SK-N-SH (cell line): ENCODE measurements at regions not wholly inside any gene's neighbourhood (a gene's known extent, or its start where the extent isn't known, plus 50 kb on each side); places are given as distances from the start of the nearest gene placed in this dataset.

Experiments
- CTCF ChIA-PET: fragments of 300-600, 350-600 bp; formaldehyde crosslinking; extraction: SDS; loops from one replicate; lab custom pipeline; 2021; lab: Yijun Ruan, JAX
- POLR2A ChIA-PET: fragments of 350-600 bp; sonication (Branson Sonifier 250); formaldehyde crosslinking; extraction: SDS; loops from one replicate; lab custom pipeline; 2020; ENCODE audit warnings: antibody characterized with exemption, inconsistent platforms; lab: Yijun Ruan, JAX
- DNase-seq: peaks from one replicate; pipeline ENCODE4 v3.0.0; 2012
- H2AFZ ChIP-seq: fragments of 200-600 bp; sonication (generic); 2 replicates; pipeline ENCODE4 v1.8.1; 2016; ENCODE audit warnings: antibody characterized with exemption, mild to moderate bottlenecking, low read depth
- H3F3A ChIP-seq: fragments of 200-600 bp; sonication (generic); replicated peaks from 2 replicates; pipeline ENCODE3; 2016; ENCODE audit warnings: antibody characterized with exemption, mild to moderate bottlenecking; ENCODE audit not compliant: insufficient read depth
- H3K27ac ChIP-seq, 2 experiments: fragments of 200-500 bp in 1 of 2; fragments of 200-600 bp in 1 of 2; sonication (Bioruptor generic) in 1 of 2; sonication (generic), shearing (Covaris generic) in 1 of 2; 2 replicates each; pipeline versions ENCODE4 v1.5.1 to v1.6.1; 2014 to 2016; ENCODE audit warnings: low read depth in 2 of 2, inconsistent platforms in 1 of 2, low read length in 1 of 2, mild to moderate bottlenecking in 1 of 2, mixed read lengths in 1 of 2
- H3K27me3 ChIP-seq: fragments of 200-600 bp; sonication (generic), shearing (Covaris generic); 2 replicates; pipeline ENCODE4 v1.6.1; 2016; ENCODE audit warnings: mixed run types; ENCODE audit not compliant: insufficient read depth
- H3K36me3 ChIP-seq, 2 experiments: fragments of 200-500 bp in 1 of 2; fragments of 200-600 bp in 1 of 2; sonication (Bioruptor generic) in 1 of 2; sonication (generic) in 1 of 2; replicated peaks in 1 of 2; 2 replicates each; pipeline versions ENCODE3 to v1.5.1; 2014 to 2016; ENCODE audit warnings: low read length in 1 of 2, mild to moderate bottlenecking in 1 of 2; ENCODE audit not compliant: insufficient read depth in 2 of 2, control insufficient read depth in 1 of 2
- H3K4me1 ChIP-seq, 2 experiments: fragments of 200-500 bp in 1 of 2; fragments of 200-600 bp in 1 of 2; sonication (Bioruptor generic) in 1 of 2; sonication (generic), shearing (Covaris generic) in 1 of 2; 2 replicates each; pipeline versions ENCODE4 v1.5.1 to v1.6.1; 2014 to 2016; ENCODE audit warnings: low read depth in 1 of 2, low read length in 1 of 2, mixed run types in 1 of 2; ENCODE audit not compliant: insufficient read depth in 2 of 2, control insufficient read depth in 1 of 2
- H3K4me2 ChIP-seq: fragments of 200-600 bp; sonication (generic), shearing (Covaris generic); 2 replicates; pipeline ENCODE4 v1.6.1; 2017; ENCODE audit warnings: mixed run types
- H3K4me3 ChIP-seq, 2 experiments: fragments of 200-500 bp in 1 of 2; fragments of 200-600 bp in 1 of 2; sonication (Bioruptor generic) in 1 of 2; sonication (generic), shearing (Covaris generic) in 1 of 2; 2 replicates each; pipeline versions ENCODE4 v1.5.1 to v1.8.1; 2014 to 2016; ENCODE audit warnings: low read depth in 2 of 2, inconsistent platforms in 1 of 2, low read length in 1 of 2, mild to moderate bottlenecking in 1 of 2, mixed read lengths in 1 of 2, moderate library complexity in 1 of 2
- H3K79me2 ChIP-seq: fragments of 200-600 bp; sonication (generic); 2 replicates; pipeline ENCODE4 v1.8.1; 2017; ENCODE audit warnings: mild to moderate bottlenecking; ENCODE audit not compliant: insufficient read depth
- H3K9ac ChIP-seq: fragments of 200-600 bp; sonication (generic); 2 replicates; pipeline ENCODE4 v1.6.1; 2017; ENCODE audit warnings: mixed run types
- H3K9me2 ChIP-seq: fragments of 200-600 bp; sonication (generic); 2 replicates; pipeline ENCODE4 v1.6.1; 2017; ENCODE audit warnings: mixed run types
- H3K9me3 ChIP-seq: fragments of 200-600 bp; sonication (generic); 2 replicates; pipeline ENCODE4 v1.6.1; 2017; ENCODE audit warnings: mixed run types, mild to moderate bottlenecking, moderate library complexity
- H4K20me1 ChIP-seq: fragments of 200-600 bp; sonication (generic); 2 replicates; pipeline ENCODE4 v1.6.1; 2017; ENCODE audit warnings: mild to moderate bottlenecking, mixed run types; ENCODE audit not compliant: insufficient read depth
- CHD2 ChIP-seq: fragments of 150-350 bp; IDR thresholded peaks from 2 replicates; pipeline ENCODE4 v1.6.1; 2018; ENCODE audit warnings: low read length; ENCODE audit not compliant: partially characterized antibody
- CTCF ChIP-seq: fragments of 200-600 bp; sonication (generic); IDR thresholded peaks from 2 replicates; pipeline ENCODE4 v1.6.1; 2017; ENCODE audit warnings: antibody characterized with exemption, mild to moderate bottlenecking, moderate library complexity
- ELF1 ChIP-seq: IDR thresholded peaks from 2 replicates; pipeline ENCODE4 v1.4.0; 2012
- EZH2phosphoT487 ChIP-seq: fragments of 200-600 bp; sonication (generic); IDR thresholded peaks from 2 replicates; pipeline ENCODE4 v1.6.1; 2017; ENCODE audit warnings: low read depth, mixed run types, mild to moderate bottlenecking, antibody characterized with exemption, moderate library complexity, borderline replicate concordance
- FOSL2 ChIP-seq: IDR thresholded peaks from 2 replicates; pipeline ENCODE4 v1.4.0; 2012; ENCODE audit warnings: low read depth, mild to moderate bottlenecking, moderate library complexity, borderline replicate concordance
- FOXM1 ChIP-seq: IDR thresholded peaks from 2 replicates; pipeline ENCODE4 v1.4.0; 2012; ENCODE audit warnings: low read depth, mild to moderate bottlenecking
- GABPA ChIP-seq: IDR thresholded peaks from 2 replicates; pipeline ENCODE4 v1.4.0; 2012; ENCODE audit warnings: low read depth, mild to moderate bottlenecking
- MAX ChIP-seq: IDR thresholded peaks from 2 replicates; pipeline ENCODE4 v1.4.0; 2012; ENCODE audit warnings: low read depth
- NFIC ChIP-seq: IDR thresholded peaks from 2 replicates; pipeline ENCODE4 v1.4.0; 2012; ENCODE audit warnings: borderline replicate concordance
- NRF1 ChIP-seq: IDR thresholded peaks from 2 replicates; pipeline ENCODE4 v1.6.1; 2012; ENCODE audit warnings: low read depth, mild to moderate bottlenecking, low read length
- POLR2AphosphoS5 ChIP-seq: IDR thresholded peaks from 2 replicates; pipeline ENCODE4 v1.6.1; 2012; ENCODE audit warnings: low read depth, low read length
- RAD21 ChIP-seq: IDR thresholded peaks from 2 replicates; pipeline ENCODE4 v1.6.1; 2012; ENCODE audit warnings: mild to moderate bottlenecking, low read length
- RCOR1 ChIP-seq: fragments of 150-350 bp; IDR thresholded peaks from 2 replicates; pipeline ENCODE4 v1.6.1; 2017; ENCODE audit warnings: antibody characterized with exemption, low read length
- TAF1 ChIP-seq: IDR thresholded peaks from 2 replicates; pipeline ENCODE4 v1.6.1; 2012; ENCODE audit warnings: low read depth, mild to moderate bottlenecking, low read length, moderate library complexity, borderline replicate concordance
- TCF12 ChIP-seq: IDR thresholded peaks from 2 replicates; pipeline ENCODE4 v1.4.0; 2012
- TEAD4 ChIP-seq: IDR thresholded peaks from 2 replicates; pipeline ENCODE4 v1.4.0; 2012; ENCODE audit warnings: mild to moderate bottlenecking, borderline replicate concordance; ENCODE audit not compliant: insufficient read depth
- USF1 ChIP-seq: IDR thresholded peaks from 2 replicates; pipeline ENCODE4 v1.4.0; 2012; ENCODE audit warnings: low read depth, borderline replicate concordance
- USF2 ChIP-seq: fragments of 150-350 bp; IDR thresholded peaks from 2 replicates; pipeline ENCODE4 v1.6.1; 2017; ENCODE audit warnings: antibody characterized with exemption, low read length, low read depth, borderline replicate concordance
- YY1 ChIP-seq: IDR thresholded peaks from 2 replicates; pipeline ENCODE4 v1.4.0; 2012; ENCODE audit warnings: low read depth, mild to moderate bottlenecking
- WGBS: methylation state at CpG from one replicate; pipeline ENCODE4 v1.1.6; 2017; ENCODE audit warnings: low lambda C conversion rate; 5-methylcytosine and 5-hydroxymethylcytosine counted together
- TF ChIP-seq, protein P1 (sequence below): fragments of 150-350 bp; IDR thresholded peaks from 2 replicates; pipeline ENCODE4 v1.6.1; 2016; ENCODE audit warnings: mild to moderate bottlenecking, low read depth, low read length
- TF ChIP-seq, protein P2 (sequence below): IDR thresholded peaks from 2 replicates; pipeline ENCODE4; 2012

DNA sequence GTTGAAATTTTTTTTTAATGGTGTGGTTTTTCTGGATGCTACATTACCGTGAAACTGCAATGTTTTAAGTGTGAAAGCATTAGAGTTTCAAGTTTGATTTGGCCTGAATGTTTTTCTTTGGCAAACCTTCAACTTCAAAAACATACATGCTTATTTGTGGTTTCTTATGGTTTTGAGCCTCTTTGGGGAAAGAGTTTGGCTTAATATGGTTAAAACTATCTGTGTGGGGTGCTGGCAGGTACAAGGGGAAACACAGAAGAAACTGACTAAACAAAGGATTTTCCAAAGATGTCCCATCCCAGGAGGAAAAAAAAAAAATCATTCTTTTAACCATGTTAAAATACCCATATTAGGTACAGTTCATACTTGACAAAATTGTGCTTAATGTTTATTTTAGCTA, 121.1 kb downstream of the HGF start:
- CTCF ChIA-PET, result interaction anchor here (1.0 to 2.0 kb wide), 2 partner anchors 8 to 11 kb away, joined by 3 to 12 read pairs; no protein-coding TSS in a partner anchor

DNA sequence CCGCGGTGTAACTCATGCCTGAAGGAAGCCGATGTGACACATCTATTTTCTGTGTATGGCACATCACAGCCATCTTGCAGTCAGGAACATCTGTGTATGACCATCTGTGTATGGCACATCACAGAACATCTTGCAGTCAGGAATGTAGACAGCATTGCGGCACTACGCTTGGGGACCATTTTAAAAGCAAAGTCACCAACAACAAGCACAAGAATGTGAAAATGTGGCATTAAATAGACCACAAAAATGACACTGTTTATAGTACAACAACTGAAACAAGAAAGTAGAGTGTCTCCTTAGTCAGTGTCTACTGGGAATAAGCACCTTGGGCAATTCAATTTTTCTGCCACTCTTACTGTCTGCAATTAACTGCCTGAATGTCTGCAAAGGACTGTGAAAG, 124.4 kb downstream of the HGF start:
- H3K36me3 ChIP-seq, result no peaks in the 10 kb centered on the region
- ChIA-PET POLR2A (no interaction called here), CTCF (interaction anchor here (1.3 to 1.5 kb wide), 2 partner anchors 17 to 144 kb away, joined by 3 read pairs; no protein-coding TSS in a partner anchor)
- DNase-seq, result no peak
- no peak overlapping the region for H3K4me3 ChIP-seq
- no peak overlapping the region for H3K9ac ChIP-seq
- H2AFZ ChIP-seq, result no peak overlapping the region
- H4K20me1 ChIP-seq, result no peaks in the 10 kb centered on the region
- TF ChIP-seq USF1 (no peak), FOXM1 (no peak), USF2 (no peak), YY1 (no peak), TAF1 (no peak), ELF1 (no peak), GABPA (no peak), MAX (no peak), POLR2AphosphoS5 (no peak), NRF1 (no peak), RAD21 (no peak), RCOR1 (no peak), FOSL2 (no peak), CHD2 (no peak), EZH2phosphoT487 (no peak), TCF12 (no peak)
- TF ChIP-seq, protein P1, sequence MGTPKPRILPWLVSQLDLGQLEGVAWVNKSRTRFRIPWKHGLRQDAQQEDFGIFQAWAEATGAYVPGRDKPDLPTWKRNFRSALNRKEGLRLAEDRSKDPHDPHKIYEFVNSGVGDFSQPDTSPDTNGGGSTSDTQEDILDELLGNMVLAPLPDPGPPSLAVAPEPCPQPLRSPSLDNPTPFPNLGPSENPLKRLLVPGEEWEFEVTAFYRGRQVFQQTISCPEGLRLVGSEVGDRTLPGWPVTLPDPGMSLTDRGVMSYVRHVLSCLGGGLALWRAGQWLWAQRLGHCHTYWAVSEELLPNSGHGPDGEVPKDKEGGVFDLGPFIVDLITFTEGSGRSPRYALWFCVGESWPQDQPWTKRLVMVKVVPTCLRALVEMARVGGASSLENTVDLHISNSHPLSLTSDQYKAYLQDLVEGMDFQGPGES, result no peak
- TF ChIP-seq, protein P2, sequence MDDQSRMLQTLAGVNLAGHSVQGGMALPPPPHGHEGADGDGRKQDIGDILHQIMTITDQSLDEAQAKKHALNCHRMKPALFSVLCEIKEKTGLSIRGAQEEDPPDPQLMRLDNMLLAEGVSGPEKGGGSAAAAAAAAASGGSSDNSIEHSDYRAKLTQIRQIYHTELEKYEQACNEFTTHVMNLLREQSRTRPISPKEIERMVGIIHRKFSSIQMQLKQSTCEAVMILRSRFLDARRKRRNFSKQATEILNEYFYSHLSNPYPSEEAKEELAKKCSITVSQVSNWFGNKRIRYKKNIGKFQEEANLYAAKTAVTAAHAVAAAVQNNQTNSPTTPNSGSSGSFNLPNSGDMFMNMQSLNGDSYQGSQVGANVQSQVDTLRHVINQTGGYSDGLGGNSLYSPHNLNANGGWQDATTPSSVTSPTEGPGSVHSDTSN, result no peak
- H3K4me1 ChIP-seq, result peaks cover 0 to 3% of the 10 kb centered on the region in 2 experiments; a peak in 1 of 4 replicates
- peaks cover 6% of the 10 kb centered on the region; the same call in 1 of the 2 replicates for H3K9me3 ChIP-seq
- WGBS, result 97% methylated on average over 5 of the region's 5 CpGs
- no peak overlapping the region; a peak in 1 of 4 replicates for H3K27ac ChIP-seq
- H3F3A ChIP-seq, result no peaks in the 10 kb centered on the region
- H3K4me2 ChIP-seq, result no peak overlapping the region
- H3K79me2 ChIP-seq, result no peaks in the 10 kb centered on the region
- no peaks in the 10 kb centered on the region for H3K9me2 ChIP-seq
- H3K27me3 ChIP-seq, result no peaks in the 10 kb centered on the region

More for the DNA sequence above, 121.1 kb downstream of the HGF start:
- Histone ChIP-seq H3K9ac (no peak overlapping the region), H3F3A (no peaks in the 10 kb centered on the region), H3K9me2 (no peaks in the 10 kb centered on the region), H3K79me2 (no peaks in the 10 kb centered on the region), H3K27ac (no peak overlapping the region), H3K4me1 (peaks cover 0 to 3% of the 10 kb centered on the region in 2 experiments; a peak in 1 of 4 replicates), H2AFZ (no peak overlapping the region), H3K4me2 (no peak overlapping the region), H3K27me3 (no peaks in the 10 kb centered on the region), H3K36me3 (peaks cover 0 to 5% of the 10 kb centered on the region in 2 experiments), H3K4me3 (no peak overlapping the region), H3K9me3 (peaks cover 19% of the 10 kb centered on the region), H4K20me1 (no peaks in the 10 kb centered on the region)
- POLR2A ChIA-PET, result no interaction called here
- 91% methylated on average over 1 of the region's 1 CpG for WGBS
- DNase-seq, result no peak
- no peak for TF ChIP-seq ELF1
- no peak for TF ChIP-seq POLR2AphosphoS5
- TF ChIP-seq TEAD4, result no peak
- no peak for TF ChIP-seq CTCF
- no peak for TF ChIP-seq NFIC
- no peak for TF ChIP-seq RCOR1
